ENCODE measurements at regions not wholly inside any gene's neighbourhood (a gene's known extent, or its start where the extent isn't known, plus 50 kb on each side); places are given as distances from the start of the nearest gene placed in this dataset.

DNA sequence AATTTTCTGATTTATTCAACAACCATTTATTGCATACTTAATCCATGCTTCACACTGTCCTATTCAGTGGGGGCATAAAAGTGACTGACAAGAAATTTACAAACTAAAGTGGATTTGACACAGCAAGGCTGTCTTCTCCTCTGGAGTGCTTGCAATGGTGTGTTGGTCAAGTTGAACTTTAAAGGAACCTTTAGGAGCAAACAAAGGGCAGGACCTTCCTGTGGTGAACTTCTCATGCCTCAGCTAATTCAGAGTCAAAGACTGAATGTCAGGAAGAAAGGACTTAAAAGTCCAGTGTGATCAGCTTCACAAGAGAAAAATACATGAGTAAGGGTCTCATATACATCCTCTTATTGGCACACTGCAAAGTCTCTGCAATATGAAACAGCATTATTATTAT lies 60.8 kb upstream of the TENT5A start:
- no peak for TF ChIP-seq SUZ12 (IDR thresholded peaks at IDR 0.05)
- no peak for TF ChIP-seq NFRKB (IDR thresholded peaks at IDR 0.05)
- no peak for TF ChIP-seq CTBP1 (IDR thresholded peaks at IDR 0.05; ENCODE audit: borderline replicate concordance)
- no peak for TF ChIP-seq SP1 (IDR thresholded peaks at IDR 0.05)
- no peak for TF ChIP-seq LEF1 (IDR thresholded peaks at IDR 0.05; ENCODE audit: borderline replicate concordance)
- TF ChIP-seq ZNF384 (IDR thresholded peaks at IDR 0.05): no peak
- no peak for TF ChIP-seq ELF4 (IDR thresholded peaks at IDR 0.05)
- TF ChIP-seq HDGF (IDR thresholded peaks at IDR 0.05; ENCODE audit: borderline replicate concordance): no peak
- no peak for TF ChIP-seq ARNT (IDR thresholded peaks at IDR 0.05)
- no peak for TF ChIP-seq FOXA1 (IDR thresholded peaks at IDR 0.05)
- TF ChIP-seq BHLHE40 (IDR thresholded peaks at IDR 0.05; ENCODE audit: borderline replicate concordance): no peak
- TF ChIP-seq, protein P1, sequence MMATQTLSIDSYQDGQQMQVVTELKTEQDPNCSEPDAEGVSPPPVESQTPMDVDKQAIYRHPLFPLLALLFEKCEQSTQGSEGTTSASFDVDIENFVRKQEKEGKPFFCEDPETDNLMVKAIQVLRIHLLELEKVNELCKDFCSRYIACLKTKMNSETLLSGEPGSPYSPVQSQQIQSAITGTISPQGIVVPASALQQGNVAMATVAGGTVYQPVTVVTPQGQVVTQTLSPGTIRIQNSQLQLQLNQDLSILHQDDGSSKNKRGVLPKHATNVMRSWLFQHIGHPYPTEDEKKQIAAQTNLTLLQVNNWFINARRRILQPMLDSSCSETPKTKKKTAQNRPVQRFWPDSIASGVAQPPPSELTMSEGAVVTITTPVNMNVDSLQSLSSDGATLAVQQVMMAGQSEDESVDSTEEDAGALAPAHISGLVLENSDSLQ (IDR thresholded peaks at IDR 0.05): no peak
- no peak for TF ChIP-seq FOXK2 (IDR thresholded peaks at IDR 0.05)
- TF ChIP-seq TARDBP (IDR thresholded peaks at IDR 0.05): no peak
